ENCODE measurements at regions not wholly inside any gene's neighbourhood (a gene's known extent, or its start where the extent isn't known, plus 50 kb on each side); places are given as distances from the start of the nearest gene placed in this dataset.

DNA sequence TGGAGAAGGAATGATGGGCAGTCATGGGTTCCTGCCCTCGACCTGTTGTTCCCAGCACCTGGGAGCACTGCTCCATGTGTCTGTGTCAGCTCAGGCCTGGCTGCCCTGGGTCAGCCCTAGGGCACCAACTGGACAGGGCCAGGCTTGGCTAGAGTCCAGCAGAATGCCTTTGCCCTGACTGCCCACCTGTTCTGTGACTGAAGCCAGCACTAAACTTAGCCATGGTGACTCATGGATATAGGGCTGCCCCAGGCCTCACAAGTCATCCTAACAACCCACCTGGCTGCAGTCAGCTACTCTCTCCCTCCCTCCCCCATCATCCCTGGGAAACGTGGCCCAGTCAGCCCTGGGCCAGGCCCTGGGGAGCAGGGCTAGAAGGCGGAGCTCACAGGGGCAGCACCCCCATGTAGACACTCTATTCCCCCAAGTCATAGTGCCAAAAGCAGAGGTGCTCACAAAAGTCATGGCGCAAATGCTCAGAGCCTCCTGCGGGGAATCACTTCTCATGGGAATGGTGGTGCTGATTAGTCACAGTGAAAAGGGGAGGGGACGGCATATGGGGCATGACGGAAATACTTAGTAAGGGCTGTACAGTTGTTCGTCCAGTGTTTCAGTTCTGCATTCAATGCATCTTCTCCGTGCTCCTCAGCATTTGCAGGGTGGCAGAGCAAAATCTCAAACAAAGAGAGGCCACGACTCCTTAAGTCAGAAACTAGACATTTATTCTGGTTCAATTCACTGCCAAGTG, 52.0 kb upstream of the NTF3 start:
- H3K4me1 ChIP-seq (ENCODE audit: control insufficient read depth, insufficient read depth, low read length), result no peaks in the 10 kb centered on the region
- WGBS, result 75% methylated on average over 10 of the region's 10 CpGs
- intact Hi-C loops (cut with DNase I), result no loop called here
- no peak for ATAC-seq
- no peak for DNase-seq
- no peaks in the 10 kb centered on the region for H3K27me3 ChIP-seq (ENCODE audit: control insufficient read depth, insufficient read depth)
- no peaks in the 10 kb centered on the region for H3K9me3 ChIP-seq (ENCODE audit: control insufficient read depth, low read length)
- H3K4me3 ChIP-seq (ENCODE audit: low read length), result no peak overlapping the region
- H3K27ac ChIP-seq (ENCODE audit: low read length), result no peak overlapping the region
